GM18505 (cell line): ENCODE measurements at regions not wholly inside any gene's neighbourhood (a gene's known extent, or its start where the extent isn't known, plus 50 kb on each side); places are given as distances from the start of the nearest gene placed in this dataset.
"Not testable (repeated sequence)": the region's sequence is repeated elsewhere in the genome, so short reads cannot be mapped to it uniquely, and the experiment has no call there.

ENCODE experiments used
- ATAC-seq: cut with Tn5 transposase; IDR thresholded peaks from one replicate; pipeline ENCODE4 v1.9.1; 2021; ENCODE audit not compliant: unreplicated experiment
- POLR2A ChIP-seq: IDR thresholded peaks from 4 replicates; pipeline ENCODE4 v1.6.1; 2011; ENCODE audit warnings: borderline replicate concordance; ENCODE audit not compliant: insufficient read depth, insufficient read length; ENCODE audit errors: extremely low read depth

DNA sequence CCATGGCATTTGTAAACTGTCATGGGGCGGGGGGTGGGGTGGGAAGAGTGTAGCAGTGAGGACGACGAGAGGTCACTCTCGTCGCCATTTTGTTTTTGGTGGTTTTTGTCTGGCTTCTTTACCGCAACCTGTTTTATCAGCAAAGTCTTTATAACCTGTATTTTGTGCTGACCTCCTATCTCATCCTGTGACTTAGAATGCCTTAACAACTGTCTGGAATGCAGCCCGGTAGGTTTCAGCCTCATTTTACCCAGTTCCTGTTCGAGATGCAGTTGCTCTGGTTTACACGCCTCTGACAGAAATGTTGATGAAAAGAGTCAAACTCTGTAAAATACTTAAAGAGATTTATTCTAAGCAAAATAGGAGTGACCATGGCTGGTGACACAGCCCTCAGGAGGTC lies 852.0 kb downstream of the DACH1 start:
- TF ChIP-seq POLR2A = no peak
- ATAC-seq = no peak

DNA sequence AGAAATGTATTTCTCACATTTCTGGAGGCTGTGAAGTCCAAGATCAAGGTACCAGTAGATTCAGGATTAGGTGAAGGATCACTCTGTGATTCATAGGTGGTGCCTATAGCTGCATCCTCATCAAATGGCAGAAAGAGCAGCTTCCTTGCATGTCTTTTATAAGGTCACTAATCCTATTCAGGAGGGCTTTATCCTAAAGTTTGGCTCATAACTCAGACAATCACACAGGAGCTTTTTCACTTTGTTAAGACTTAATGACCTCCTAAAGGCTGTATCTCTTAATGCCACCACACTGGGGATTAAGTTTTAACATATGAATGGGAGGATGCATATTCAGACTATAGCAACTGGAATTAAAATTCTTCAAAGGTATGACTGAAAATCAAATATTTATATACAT lies 861.1 kb downstream of the DACH1 start:
- TF ChIP-seq POLR2A = no peak
- ATAC-seq = no peak

DNA sequence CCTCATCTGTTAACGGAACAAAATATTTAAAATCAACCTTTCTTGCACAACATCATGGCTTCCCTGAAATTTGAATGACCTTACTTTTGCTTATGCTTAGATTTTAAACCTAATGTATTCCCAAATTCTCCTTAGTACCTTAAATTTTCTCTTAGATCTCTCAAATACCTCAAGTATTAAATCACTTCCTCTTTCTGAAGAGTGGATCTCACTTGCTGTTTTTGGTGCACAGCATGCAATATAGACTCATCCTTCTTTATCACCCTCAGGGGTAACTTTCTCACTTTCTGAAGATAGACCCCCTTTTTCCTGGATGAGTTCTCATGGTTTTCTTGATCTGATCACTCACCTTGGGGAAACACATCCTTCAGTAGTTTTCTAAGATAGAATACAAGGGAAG lies 871.7 kb downstream of the DACH1 start:
- ATAC-seq = no peak
- no peak for TF ChIP-seq POLR2A

DNA sequence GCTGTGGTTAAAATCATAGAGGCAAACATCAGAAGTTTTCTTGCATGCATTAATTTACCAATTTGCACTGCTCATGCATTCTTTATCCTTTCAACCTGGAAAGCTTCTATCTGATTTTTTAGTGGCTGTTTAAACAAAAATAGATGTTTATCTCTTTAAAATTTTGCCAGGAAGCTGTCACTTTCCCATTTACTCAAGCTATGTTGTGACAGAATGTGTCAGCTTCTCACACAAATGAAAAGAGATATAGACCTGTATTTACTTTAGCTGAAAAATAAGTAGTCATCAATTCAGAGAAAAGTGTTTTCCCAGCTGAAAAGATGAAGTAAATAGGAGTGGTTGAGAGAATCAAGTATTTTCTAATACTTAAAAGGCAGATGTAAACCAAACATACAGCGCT lies 872.8 kb downstream of the DACH1 start:
- no peak for ATAC-seq
- TF ChIP-seq POLR2A = no peak

DNA sequence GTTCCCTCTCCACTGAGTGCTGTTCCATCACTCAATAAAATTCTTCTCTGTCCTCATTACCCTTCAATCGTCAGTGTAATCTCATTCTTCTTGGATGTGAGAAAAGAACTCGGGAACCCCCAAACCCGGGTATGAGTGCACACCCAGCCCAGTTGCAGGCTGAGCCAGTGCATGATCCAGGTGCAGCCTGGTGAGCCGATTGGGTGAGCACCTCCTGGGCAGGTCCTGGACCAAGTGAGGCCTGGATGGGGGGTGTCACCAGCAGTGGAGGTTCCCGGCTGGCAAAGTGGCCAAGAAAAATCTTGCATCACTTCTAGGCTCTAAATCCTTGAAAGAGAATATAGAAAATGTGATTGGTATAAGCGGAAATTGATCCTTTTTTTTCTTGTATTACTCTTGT lies 878.8 kb upstream of the KLHL1 start:
- ATAC-seq = no peak
- TF ChIP-seq POLR2A = no peak

DNA sequence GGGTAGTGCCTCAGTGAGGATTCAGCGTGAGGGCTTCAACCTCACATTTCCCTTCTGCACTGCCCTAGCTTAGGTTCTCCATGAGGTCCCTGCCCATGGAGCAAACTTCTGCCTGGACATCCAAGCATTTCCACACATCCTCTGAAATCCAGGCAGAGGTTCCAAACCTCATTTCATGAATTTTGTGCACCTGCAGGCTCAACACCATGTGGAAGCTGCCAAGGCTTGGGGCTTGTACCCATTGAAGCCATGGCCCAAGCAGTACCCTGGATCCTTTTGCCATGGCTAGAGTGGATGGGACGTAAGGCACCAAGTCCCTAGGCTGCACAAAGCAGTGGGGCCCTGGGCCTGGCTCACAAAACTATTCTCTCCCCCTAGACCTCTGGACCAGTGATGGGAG lies 877.1 kb upstream of the KLHL1 start:
- no peak for TF ChIP-seq POLR2A

DNA sequence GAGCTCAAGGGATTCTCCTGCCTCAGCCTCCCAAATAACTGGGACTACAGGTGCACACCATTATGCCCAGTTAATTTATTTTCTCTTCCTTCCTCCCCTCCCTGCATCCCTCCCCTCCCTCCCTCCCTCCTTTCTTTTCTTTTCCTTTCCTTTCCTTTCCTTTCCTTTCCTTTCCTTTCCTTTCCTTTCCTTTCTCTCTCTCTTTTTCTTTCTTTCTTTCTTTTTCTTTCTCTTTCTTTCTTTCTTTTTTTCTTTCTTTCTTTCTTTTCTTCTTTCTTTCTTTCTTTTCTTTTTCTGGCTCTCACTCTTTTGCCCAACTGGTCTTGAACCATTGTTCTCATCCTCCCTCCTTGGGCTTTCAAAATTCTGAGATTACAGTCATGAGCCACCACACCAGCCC lies 873.0 kb upstream of the KLHL1 start:
- ATAC-seq = not testable (repeated sequence)

More for the DNA sequence above, 877.1 kb upstream of the KLHL1 start:
- ATAC-seq = no peak

DNA sequence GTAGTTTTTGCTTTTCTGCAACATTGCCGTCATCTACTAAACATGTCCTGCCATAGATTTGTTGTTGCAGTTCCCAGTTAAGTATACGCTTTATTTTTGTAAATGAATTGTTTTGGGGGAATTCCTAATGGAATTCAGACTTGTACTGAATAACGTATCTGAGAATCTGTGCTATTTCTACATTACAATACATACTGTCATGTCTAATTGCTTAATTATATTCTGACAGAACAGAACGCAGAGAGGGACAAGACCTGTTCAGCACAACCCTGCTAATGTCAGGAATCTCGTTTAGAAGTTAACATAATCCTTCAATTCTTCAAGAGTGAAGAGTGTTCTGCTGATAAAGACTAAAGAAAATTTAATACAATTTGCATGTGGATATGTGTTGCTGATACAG lies 861.1 kb upstream of the KLHL1 start:
- no peak for TF ChIP-seq POLR2A

DNA sequence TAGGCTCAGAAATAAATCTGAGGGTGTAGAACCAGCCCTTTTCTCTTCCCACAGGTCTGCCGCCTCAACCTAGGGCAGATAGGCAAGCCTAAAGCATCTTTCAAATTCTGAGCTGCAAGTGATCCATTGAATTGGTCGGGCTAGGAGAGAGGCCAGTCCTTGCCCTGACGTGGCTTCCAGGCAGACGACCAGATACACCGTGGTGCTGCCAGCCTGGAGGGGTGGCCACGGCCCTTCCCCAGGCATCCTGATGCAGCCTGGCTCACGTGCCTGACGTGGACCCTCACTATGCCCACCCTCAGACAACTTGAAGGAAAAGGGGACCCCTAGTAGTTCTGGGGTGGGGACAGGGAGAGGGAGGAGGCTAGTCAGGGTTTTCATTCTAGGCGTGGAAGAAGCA lies 859.3 kb upstream of the KLHL1 start:
- no peak for TF ChIP-seq POLR2A
- no peak for ATAC-seq

More for the DNA sequence above, 861.1 kb upstream of the KLHL1 start:
- ATAC-seq = no peak

DNA sequence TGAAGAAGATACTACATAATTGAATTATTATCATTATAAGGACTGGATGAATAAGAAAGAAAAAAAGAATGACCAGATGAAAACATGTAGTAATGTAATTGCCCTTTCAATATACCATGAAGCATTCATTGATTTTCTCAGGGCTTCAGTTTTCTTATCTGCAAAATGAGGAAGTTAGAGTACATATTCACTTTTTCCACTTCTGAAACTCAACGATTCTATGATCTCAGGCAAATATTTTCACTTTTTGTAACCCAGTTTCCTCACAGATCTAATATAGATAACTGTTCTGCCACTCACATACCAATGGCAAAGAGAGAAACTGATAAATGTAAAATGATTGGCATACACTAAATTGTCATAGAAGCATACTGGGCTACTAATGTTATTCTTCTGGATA lies 856.6 kb upstream of the KLHL1 start:
- no peak for TF ChIP-seq POLR2A
- ATAC-seq = no peak

DNA sequence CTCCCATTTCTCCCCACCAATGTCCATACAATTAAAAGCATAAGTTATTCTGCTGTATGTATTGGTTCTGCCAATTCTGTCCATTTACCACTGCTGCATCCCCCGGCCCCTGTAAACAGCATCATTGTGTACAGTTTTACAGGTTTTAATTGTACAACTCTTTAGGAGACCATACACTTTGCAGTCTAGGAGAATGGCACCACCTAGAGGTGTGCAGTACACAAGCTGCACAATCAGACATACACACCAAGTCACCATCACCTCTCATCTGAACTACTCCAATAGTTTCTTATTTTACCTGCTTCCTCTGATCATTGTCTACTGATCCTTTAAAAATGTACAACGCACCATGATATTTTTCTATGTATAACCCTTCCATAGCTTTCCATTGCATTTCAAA lies 855.9 kb upstream of the KLHL1 start:
- ATAC-seq = no peak
- no peak for TF ChIP-seq POLR2A

DNA sequence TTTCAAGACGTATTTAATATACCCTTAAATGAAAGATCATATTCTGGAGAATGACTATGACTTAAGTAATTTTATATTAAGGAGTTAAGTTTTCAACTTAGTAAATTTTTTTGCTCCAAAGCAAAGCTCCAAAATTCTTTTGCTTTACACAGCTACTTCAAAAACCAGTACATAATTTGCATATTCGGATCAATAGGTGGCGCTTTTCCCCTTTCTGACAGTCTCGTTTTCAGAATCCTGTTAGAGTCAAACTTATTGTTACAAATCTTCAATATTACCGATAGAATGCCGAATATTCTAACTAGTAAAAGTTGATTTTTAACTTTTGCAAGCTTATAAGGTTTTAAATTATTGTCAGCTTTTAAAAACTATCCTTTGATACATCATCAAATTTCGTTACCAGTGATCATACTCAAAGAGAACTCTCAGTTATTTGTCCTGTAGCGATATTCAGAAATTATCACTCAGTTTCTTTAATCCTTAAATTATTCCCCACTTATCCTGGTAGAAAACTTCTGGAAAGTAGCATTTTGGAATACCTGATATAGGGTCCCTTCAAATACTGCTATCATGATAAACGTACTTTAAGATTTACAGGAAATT lies 852.7 kb upstream of the KLHL1 start:
- no peak for ATAC-seq
- TF ChIP-seq POLR2A = no peak

DNA sequence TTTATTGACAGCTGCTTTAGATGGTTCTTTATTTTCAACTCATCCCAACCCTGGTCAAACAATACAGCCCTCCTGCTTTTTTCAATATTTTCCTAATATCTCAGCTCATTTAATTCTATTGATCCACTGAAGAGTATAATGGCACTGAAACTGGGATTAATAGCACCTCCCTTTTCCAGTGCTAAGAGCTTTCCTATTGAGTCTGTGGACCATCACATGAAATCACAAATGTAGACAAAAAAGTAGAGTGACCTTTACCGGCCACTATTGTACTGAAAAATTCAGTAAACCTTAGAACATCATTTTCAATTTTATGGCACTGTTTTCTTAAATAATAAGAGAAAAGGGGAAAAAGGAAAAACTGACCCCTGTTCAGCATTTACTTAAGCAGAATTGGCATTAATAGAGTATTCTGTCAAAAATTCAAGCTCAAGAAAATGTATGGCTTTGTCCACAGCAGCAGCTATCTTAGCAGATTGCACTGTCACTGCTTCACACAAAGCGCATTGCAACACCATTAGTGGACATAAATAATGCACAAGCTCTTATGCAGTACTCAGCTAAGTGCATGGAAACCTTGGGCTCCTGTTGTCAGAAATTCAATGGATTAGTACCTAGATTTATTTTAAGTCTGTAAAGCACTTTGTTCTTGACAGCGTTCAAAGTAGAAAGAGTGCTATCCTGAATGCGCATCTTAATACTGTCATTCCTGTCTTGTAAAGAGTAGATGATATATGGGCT lies 851.0 kb upstream of the KLHL1 start:
- no peak for ATAC-seq
- TF ChIP-seq POLR2A = no peak

DNA sequence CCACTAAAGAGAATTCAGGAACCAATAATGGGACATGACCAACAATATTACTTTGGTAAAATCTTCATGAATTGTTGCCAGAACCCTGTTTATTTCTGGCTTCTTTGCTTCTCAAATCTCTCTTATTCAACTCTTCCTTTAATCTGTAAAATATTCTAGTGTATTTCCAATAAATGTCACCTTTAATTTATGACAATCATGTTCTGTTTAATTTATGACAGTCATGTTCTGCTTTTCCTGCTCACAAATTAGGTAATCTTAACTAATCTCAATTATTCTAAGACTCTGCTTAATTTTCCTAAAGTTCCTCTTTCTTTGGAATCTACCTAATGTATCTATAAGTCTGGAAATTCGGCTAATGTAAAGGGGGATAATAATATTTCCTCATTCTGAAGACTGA lies 847.6 kb upstream of the KLHL1 start:
- TF ChIP-seq POLR2A = no peak
- no peak for ATAC-seq
